Transverse colon (tissue), 4 donors: ENCODE measurements at regions not wholly inside any gene's neighbourhood (a gene's known extent, or its start where the extent isn't known, plus 50 kb on each side); places are given as distances from the start of the nearest gene placed in this dataset.

Experiments
- DNase-seq: peaks from one replicate; pipeline ENCODE4 v3.0.0-alpha.2; 2019
- H3K27ac ChIP-seq, 4 donors: fragments of 200-600 bp; sonication (generic); 2 replicates each; pipeline ENCODE4 v1.5.1; 2016 to 2018; ENCODE audit warnings: inconsistent platforms in 4 of 4
- H3K27me3 ChIP-seq: fragments of 200-600 bp; sonication (generic); 2 replicates; pipeline ENCODE4 v1.5.1; 2017; ENCODE audit warnings: inconsistent platforms
- H3K36me3 ChIP-seq, 4 donors: fragments of 200-600 bp; sonication (generic); 2 replicates each; pipeline ENCODE4 v1.5.1; 2017 to 2019; ENCODE audit warnings: inconsistent platforms in 4 of 4
- H3K4me1 ChIP-seq, 4 donors: fragments of 200-600 bp; sonication (generic); 2 replicates each; pipeline ENCODE4 v1.5.1; 2017 to 2020; ENCODE audit warnings: inconsistent platforms in 4 of 4
- H3K4me3 ChIP-seq, 4 donors: fragments of 200-600 bp; sonication (generic); 1 replicate in 1 of 4; 2 replicates in 3 of 4; pipeline versions ENCODE4 v1.5.1 to v1.6.1; 2017 to 2019; ENCODE audit warnings: inconsistent platforms in 4 of 4
- H3K9me3 ChIP-seq, 2 donors: fragments of 200-600 bp; sonication (generic); 2 replicates each; pipeline ENCODE4 v1.5.1; 2017 to 2019; ENCODE audit warnings: inconsistent platforms in 2 of 2
- EP300 ChIP-seq: sonication (generic); formaldehyde crosslinking; IDR thresholded peaks from one replicate; pipeline ENCODE4 v1.6.1; 2017; ENCODE audit warnings: antibody characterized with exemption, low read depth
- POLR2A ChIP-seq: fragments of 450-650 bp; IDR thresholded peaks from one replicate; pipeline ENCODE4 v1.6.1; 2016; ENCODE audit warnings: antibody characterized with exemption, mild to moderate bottlenecking, moderate library complexity
- POLR2AphosphoS5 ChIP-seq, 3 donors: sonication (generic); formaldehyde crosslinking; IDR thresholded peaks; one replicate each; pipeline ENCODE4 v1.6.1; 2016; ENCODE audit warnings: antibody characterized with exemption in 3 of 3
- WGBS, 2 donors: methylation state at CpG; one replicate each; pipeline ENCODE4 v1.1.5; 2018; ENCODE audit warnings: low coverage in 1 of 2; 5-methylcytosine and 5-hydroxymethylcytosine counted together
- in situ Hi-C, 4 donors: fragments of 200-750 bp; cut with MboI; loops; one replicate each; pipeline versions ENCODE4 v1.15.0 to v1.15.1; 2017; ENCODE audit warnings: low sequenced_read_pairs in 3 of 4, low pct_ligation_motif_present in 1 of 4, low pct_unique_long_range_greater_than_20kb in 1 of 4
- intact Hi-C: fragments of 100-400 bp; cut with DNase I; formaldehyde crosslinking; loops from one replicate; pipeline ENCODE4 v1.15.1; 2023; ENCODE audit warnings: low total_unique reads
- TF ChIP-seq, protein P1 (sequence below), 5 experiments: fragments of 200-600 bp in 3 of 5; fragments of 450-650 bp in 2 of 5; sonication (generic) in 3 of 5; IDR thresholded peaks; 1 replicate in 2 of 5; 2 replicates in 3 of 5; pipeline ENCODE4 v1.5.1; 2016 to 2017; ENCODE audit warnings: antibody characterized with exemption in 5 of 5, inconsistent platforms in 3 of 5, mild to moderate bottlenecking in 2 of 5, moderate library complexity in 1 of 5

DNA sequence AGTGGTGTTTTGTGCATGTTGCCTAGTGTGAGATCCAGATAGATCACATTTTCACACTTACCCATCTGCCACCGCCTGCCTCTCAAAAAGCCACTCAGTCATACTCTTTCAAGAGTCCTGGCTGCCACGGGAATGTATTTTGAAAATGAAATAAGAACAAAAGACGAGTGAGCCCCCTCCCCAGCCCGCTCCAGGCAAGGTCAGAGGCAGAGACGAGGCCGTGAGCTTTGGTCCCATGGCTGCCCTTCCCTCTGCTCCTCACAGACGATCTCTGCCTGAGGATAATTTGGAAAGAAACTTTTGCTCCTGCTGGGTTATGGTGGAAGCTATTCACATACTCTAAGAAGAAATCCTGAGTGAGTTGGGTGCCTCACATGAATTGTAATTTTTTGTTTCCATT, 924.3 kb downstream of the BCL11B start:
- Histone ChIP-seq H3K4me3 (no peak overlapping the region), H3K27ac (no peak overlapping the region), H3K4me1 (no peaks in the 10 kb centered on the region), H3K36me3 (no peaks in the 10 kb centered on the region), H3K9me3 (no peaks in the 10 kb centered on the region), H3K27me3 (no peaks in the 10 kb centered on the region)
- in situ Hi-C loops = no loop called here
- no peak for DNase-seq
- TF ChIP-seq, protein P1, sequence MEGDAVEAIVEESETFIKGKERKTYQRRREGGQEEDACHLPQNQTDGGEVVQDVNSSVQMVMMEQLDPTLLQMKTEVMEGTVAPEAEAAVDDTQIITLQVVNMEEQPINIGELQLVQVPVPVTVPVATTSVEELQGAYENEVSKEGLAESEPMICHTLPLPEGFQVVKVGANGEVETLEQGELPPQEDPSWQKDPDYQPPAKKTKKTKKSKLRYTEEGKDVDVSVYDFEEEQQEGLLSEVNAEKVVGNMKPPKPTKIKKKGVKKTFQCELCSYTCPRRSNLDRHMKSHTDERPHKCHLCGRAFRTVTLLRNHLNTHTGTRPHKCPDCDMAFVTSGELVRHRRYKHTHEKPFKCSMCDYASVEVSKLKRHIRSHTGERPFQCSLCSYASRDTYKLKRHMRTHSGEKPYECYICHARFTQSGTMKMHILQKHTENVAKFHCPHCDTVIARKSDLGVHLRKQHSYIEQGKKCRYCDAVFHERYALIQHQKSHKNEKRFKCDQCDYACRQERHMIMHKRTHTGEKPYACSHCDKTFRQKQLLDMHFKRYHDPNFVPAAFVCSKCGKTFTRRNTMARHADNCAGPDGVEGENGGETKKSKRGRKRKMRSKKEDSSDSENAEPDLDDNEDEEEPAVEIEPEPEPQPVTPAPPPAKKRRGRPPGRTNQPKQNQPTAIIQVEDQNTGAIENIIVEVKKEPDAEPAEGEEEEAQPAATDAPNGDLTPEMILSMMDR (IDR thresholded peaks at IDR 0.05) = no peak
- TF ChIP-seq EP300 = no peak
- no peak for TF ChIP-seq POLR2AphosphoS5 (IDR thresholded peaks at IDR 0.05)
- TF ChIP-seq POLR2A = no peak
- WGBS, 2 donors = 72 to 80% methylated on average over 2 to 7 of the region's 7 CpGs
- intact Hi-C loops = no loop called here

DNA sequence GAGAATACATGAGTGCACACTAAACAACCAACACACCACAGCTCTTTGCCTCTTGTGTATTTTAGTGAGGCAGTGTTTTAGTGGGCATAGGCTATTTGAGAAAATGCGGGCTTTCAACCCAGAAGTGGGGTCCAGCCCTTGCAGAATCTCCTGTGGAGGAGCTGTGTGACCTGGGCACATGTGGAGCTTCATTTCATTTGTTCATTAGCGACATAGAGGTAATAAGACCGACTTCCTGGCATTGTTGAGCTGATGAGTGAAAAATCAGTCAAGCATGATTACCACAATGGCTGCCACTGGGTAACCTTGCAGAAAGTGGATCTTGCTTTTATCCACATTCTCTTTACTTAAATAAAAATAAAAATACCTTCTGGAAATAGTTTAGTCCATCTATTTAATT, 923.5 kb downstream of the BCL11B start:
- Histone ChIP-seq H3K27me3 (no peaks in the 10 kb centered on the region), H3K27ac (no peak overlapping the region), H3K9me3 (no peaks in the 10 kb centered on the region), H3K4me3 (no peak overlapping the region), H3K36me3 (no peaks in the 10 kb centered on the region), H3K4me1 (no peaks in the 10 kb centered on the region)
- TF ChIP-seq EP300 (no peak), POLR2AphosphoS5 (IDR thresholded peaks at IDR 0.05) (no peak), POLR2A (no peak)
- TF ChIP-seq, protein P1 (IDR thresholded peaks at IDR 0.05) = no peak
- no peak for DNase-seq
- WGBS, 2 donors = 75 to 100% methylated on average over 1 to 3 of the region's 3 CpGs
- in situ Hi-C loops = no loop called here
- intact Hi-C loops = no loop called here

DNA sequence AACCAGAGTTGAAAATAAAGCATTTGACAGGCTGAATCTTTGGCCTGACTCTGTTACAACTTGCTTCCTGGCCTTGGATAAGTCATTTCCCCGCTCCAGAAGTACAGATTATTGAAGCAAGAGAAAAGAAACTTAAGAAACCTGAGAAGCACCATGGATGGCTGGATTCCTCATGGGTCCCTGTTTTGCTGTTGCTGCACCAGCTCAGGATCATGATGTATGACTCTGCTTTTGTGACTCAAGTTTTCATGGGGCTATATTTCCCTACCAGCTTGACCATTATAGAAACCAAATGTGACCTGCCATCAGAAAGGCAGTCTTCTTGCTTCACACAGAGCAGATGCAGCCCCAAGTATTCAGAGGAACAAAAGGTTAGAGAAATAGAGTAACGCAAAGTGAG, 921.8 kb downstream of the BCL11B start:
- Histone ChIP-seq H3K27me3 (no peaks in the 10 kb centered on the region), H3K36me3 (no peaks in the 10 kb centered on the region), H3K4me1 (no peaks in the 10 kb centered on the region), H3K27ac (no peak overlapping the region), H3K4me3 (no peak overlapping the region), H3K9me3 (no peaks in the 10 kb centered on the region)
- no peak for DNase-seq
- 66 to 80% methylated on average over 1 to 2 of the region's 2 CpGs for WGBS, 2 donors
- intact Hi-C loops (no loop called here), in situ Hi-C loops (no loop called here)
- TF ChIP-seq EP300 = no peak
- TF ChIP-seq, protein P1 (IDR thresholded peaks at IDR 0.05) = no peak
- no peak for TF ChIP-seq POLR2A
- TF ChIP-seq POLR2AphosphoS5 (IDR thresholded peaks at IDR 0.05) = no peak

DNA sequence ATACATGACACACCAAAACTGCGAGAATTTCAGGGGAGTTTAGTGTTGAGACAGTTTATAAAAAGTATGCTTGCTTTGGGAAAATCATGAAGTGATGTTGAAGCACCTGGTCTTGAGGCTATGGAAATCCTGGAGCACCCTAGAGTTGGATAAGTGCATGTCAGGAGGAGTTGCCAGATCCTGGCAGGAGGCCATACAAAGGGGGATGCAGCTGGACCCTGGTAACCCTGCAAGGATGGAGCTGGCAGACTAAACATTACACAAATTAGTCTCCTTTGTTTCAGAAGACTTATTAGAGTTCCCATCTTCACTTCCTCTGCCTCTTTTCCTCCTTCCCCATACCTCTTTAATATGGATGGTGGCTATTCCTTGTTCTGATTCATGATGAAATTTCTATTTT, 907.0 kb downstream of the BCL11B start:
- TF ChIP-seq POLR2A = no peak
- TF ChIP-seq, protein P1 (IDR thresholded peaks at IDR 0.05) = no peak
- TF ChIP-seq POLR2AphosphoS5 (IDR thresholded peaks at IDR 0.05) = no peak
- no peak for TF ChIP-seq EP300
- in situ Hi-C loops = no loop called here
- intact Hi-C loops = no loop called here
- 42 to 65% methylated on average over 1 of the region's 1 CpG for WGBS, 2 donors
- Histone ChIP-seq H3K27ac (no peak overlapping the region), H3K4me1 (no peaks in the 10 kb centered on the region), H3K9me3 (no peaks in the 10 kb centered on the region), H3K4me3 (no peak overlapping the region), H3K27me3 (no peaks in the 10 kb centered on the region), H3K36me3 (no peaks in the 10 kb centered on the region)
- DNase-seq = no peak
